WTC11 (cell line): ENCODE measurements at regions not wholly inside any gene's neighbourhood (a gene's known extent, or its start where the extent isn't known, plus 50 kb on each side); places are given as distances from the start of the nearest gene placed in this dataset.

ENCODE experiments used
- NR2C2 ChIP-seq: sonication (generic); formaldehyde crosslinking; IDR thresholded peaks from 2 replicates; pipeline ENCODE4 v1.8.0; 2022; ENCODE audit warnings: mild to moderate bottlenecking, missing genetic modification reagents
- NR3C1 ChIP-seq: sonication (generic); formaldehyde crosslinking; conservative IDR thresholded peaks from 2 replicates; pipeline ENCODE4 v1.8.1; 2023; ENCODE audit warnings: low read depth, mild to moderate bottlenecking, missing genetic modification reagents
- ZNF121 ChIP-seq: sonication (generic); formaldehyde crosslinking; IDR thresholded peaks from 2 replicates; pipeline ENCODE4 v1.8.0; 2023; ENCODE audit warnings: missing genetic modification reagents
- TF ChIP-seq, protein P1 (sequence below): sonication (generic); formaldehyde crosslinking; IDR thresholded peaks from 2 replicates; pipeline ENCODE4 v1.8.0; 2022; ENCODE audit warnings: mild to moderate bottlenecking, missing genetic modification reagents
- TF ChIP-seq, protein P2 (sequence below): sonication (generic); formaldehyde crosslinking; IDR thresholded peaks from 2 replicates; pipeline ENCODE4 v1.8.0; 2022; ENCODE audit warnings: missing genetic modification reagents
- TF ChIP-seq, protein P3 (sequence below): sonication (generic); formaldehyde crosslinking; IDR thresholded peaks from 2 replicates; pipeline ENCODE4 v1.8.0; 2023; ENCODE audit warnings: mild to moderate bottlenecking, missing genetic modification reagents
- TF ChIP-seq, protein P4 (sequence below): fragments of 200-600 bp; IDR thresholded peaks from 2 replicates; pipeline ENCODE4 v1.8.0; 2022; ENCODE audit warnings: antibody characterized with exemption
- TF ChIP-seq, protein P5 (sequence below): sonication (generic); formaldehyde crosslinking; conservative IDR thresholded peaks from 2 replicates; pipeline ENCODE4 v1.8.1; 2022; ENCODE audit warnings: mild to moderate bottlenecking, missing genetic modification reagents
- TF ChIP-seq, protein P6 (sequence below): sonication (generic); formaldehyde crosslinking; IDR thresholded peaks from 2 replicates; pipeline ENCODE4 v1.8.0; 2022; ENCODE audit warnings: mild to moderate bottlenecking, missing genetic modification reagents
- TF ChIP-seq, protein P7 (sequence below): sonication (generic); formaldehyde crosslinking; IDR thresholded peaks from 2 replicates; pipeline ENCODE4 v1.8.1; 2023; ENCODE audit warnings: mild to moderate bottlenecking, missing genetic modification reagents, borderline replicate concordance

DNA sequence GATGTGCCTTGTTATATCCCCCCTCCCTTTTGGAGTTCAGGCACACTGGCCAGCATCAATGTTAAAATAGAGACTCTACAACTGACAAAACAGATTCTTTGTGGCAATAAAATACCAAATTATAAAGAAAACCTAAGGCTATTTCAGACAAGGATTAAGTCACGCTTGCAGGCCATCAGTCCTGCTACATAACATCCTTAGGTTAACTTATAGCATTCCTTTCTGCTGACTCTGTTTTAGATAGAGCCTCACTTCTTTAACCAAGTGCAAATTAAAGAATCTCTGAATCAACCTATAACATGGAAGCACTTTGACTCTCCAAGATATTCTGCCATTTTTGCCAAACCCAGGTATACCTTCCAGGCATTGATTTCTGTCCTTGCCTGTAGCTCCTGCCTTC is 784.6 kb downstream of the RNF144A start:
- TF ChIP-seq NR2C2 (no peak), ZNF121 (CRISPR knock-in tag) (no peak), NR3C1 (CRISPR knock-in tag) (no peak)
- TF ChIP-seq, protein P1, sequence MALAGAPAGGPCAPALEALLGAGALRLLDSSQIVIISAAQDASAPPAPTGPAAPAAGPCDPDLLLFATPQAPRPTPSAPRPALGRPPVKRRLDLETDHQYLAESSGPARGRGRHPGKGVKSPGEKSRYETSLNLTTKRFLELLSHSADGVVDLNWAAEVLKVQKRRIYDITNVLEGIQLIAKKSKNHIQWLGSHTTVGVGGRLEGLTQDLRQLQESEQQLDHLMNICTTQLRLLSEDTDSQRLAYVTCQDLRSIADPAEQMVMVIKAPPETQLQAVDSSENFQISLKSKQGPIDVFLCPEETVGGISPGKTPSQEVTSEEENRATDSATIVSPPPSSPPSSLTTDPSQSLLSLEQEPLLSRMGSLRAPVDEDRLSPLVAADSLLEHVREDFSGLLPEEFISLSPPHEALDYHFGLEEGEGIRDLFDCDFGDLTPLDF (CRISPR knock-in tag), result no peak
- TF ChIP-seq, protein P2, sequence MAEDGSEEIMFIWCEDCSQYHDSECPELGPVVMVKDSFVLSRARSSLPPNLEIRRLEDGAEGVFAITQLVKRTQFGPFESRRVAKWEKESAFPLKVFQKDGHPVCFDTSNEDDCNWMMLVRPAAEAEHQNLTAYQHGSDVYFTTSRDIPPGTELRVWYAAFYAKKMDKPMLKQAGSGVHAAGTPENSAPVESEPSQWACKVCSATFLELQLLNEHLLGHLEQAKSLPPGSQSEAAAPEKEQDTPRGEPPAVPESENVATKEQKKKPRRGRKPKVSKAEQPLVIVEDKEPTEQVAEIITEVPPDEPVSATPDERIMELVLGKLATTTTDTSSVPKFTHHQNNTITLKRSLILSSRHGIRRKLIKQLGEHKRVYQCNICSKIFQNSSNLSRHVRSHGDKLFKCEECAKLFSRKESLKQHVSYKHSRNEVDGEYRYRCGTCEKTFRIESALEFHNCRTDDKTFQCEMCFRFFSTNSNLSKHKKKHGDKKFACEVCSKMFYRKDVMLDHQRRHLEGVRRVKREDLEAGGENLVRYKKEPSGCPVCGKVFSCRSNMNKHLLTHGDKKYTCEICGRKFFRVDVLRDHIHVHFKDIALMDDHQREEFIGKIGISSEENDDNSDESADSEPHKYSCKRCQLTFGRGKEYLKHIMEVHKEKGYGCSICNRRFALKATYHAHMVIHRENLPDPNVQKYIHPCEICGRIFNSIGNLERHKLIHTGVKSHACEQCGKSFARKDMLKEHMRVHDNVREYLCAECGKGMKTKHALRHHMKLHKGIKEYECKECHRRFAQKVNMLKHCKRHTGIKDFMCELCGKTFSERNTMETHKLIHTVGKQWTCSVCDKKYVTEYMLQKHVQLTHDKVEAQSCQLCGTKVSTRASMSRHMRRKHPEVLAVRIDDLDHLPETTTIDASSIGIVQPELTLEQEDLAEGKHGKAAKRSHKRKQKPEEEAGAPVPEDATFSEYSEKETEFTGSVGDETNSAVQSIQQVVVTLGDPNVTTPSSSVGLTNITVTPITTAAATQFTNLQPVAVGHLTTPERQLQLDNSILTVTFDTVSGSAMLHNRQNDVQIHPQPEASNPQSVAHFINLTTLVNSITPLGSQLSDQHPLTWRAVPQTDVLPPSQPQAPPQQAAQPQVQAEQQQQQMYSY, result no peak
- TF ChIP-seq, protein P3, sequence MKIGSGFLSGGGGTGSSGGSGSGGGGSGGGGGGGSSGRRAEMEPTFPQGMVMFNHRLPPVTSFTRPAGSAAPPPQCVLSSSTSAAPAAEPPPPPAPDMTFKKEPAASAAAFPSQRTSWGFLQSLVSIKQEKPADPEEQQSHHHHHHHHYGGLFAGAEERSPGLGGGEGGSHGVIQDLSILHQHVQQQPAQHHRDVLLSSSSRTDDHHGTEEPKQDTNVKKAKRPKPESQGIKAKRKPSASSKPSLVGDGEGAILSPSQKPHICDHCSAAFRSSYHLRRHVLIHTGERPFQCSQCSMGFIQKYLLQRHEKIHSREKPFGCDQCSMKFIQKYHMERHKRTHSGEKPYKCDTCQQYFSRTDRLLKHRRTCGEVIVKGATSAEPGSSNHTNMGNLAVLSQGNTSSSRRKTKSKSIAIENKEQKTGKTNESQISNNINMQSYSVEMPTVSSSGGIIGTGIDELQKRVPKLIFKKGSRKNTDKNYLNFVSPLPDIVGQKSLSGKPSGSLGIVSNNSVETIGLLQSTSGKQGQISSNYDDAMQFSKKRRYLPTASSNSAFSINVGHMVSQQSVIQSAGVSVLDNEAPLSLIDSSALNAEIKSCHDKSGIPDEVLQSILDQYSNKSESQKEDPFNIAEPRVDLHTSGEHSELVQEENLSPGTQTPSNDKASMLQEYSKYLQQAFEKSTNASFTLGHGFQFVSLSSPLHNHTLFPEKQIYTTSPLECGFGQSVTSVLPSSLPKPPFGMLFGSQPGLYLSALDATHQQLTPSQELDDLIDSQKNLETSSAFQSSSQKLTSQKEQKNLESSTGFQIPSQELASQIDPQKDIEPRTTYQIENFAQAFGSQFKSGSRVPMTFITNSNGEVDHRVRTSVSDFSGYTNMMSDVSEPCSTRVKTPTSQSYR (CRISPR knock-in tag), result no peak
- TF ChIP-seq, protein P4, sequence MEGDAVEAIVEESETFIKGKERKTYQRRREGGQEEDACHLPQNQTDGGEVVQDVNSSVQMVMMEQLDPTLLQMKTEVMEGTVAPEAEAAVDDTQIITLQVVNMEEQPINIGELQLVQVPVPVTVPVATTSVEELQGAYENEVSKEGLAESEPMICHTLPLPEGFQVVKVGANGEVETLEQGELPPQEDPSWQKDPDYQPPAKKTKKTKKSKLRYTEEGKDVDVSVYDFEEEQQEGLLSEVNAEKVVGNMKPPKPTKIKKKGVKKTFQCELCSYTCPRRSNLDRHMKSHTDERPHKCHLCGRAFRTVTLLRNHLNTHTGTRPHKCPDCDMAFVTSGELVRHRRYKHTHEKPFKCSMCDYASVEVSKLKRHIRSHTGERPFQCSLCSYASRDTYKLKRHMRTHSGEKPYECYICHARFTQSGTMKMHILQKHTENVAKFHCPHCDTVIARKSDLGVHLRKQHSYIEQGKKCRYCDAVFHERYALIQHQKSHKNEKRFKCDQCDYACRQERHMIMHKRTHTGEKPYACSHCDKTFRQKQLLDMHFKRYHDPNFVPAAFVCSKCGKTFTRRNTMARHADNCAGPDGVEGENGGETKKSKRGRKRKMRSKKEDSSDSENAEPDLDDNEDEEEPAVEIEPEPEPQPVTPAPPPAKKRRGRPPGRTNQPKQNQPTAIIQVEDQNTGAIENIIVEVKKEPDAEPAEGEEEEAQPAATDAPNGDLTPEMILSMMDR, result no peak
- TF ChIP-seq, protein P5, sequence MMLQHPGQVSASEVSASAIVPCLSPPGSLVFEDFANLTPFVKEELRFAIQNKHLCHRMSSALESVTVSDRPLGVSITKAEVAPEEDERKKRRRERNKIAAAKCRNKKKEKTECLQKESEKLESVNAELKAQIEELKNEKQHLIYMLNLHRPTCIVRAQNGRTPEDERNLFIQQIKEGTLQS, result no peak
- TF ChIP-seq, protein P6, sequence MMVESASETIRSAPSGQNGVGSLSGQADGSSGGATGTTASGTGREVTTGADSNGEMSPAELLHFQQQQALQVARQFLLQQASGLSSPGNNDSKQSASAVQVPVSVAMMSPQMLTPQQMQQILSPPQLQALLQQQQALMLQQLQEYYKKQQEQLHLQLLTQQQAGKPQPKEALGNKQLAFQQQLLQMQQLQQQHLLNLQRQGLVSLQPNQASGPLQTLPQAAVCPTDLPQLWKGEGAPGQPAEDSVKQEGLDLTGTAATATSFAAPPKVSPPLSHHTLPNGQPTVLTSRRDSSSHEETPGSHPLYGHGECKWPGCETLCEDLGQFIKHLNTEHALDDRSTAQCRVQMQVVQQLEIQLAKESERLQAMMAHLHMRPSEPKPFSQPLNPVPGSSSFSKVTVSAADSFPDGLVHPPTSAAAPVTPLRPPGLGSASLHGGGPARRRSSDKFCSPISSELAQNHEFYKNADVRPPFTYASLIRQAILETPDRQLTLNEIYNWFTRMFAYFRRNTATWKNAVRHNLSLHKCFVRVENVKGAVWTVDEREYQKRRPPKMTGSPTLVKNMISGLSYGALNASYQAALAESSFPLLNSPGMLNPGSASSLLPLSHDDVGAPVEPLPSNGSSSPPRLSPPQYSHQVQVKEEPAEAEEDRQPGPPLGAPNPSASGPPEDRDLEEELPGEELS (CRISPR knock-in tag), result no peak
- TF ChIP-seq, protein P7, sequence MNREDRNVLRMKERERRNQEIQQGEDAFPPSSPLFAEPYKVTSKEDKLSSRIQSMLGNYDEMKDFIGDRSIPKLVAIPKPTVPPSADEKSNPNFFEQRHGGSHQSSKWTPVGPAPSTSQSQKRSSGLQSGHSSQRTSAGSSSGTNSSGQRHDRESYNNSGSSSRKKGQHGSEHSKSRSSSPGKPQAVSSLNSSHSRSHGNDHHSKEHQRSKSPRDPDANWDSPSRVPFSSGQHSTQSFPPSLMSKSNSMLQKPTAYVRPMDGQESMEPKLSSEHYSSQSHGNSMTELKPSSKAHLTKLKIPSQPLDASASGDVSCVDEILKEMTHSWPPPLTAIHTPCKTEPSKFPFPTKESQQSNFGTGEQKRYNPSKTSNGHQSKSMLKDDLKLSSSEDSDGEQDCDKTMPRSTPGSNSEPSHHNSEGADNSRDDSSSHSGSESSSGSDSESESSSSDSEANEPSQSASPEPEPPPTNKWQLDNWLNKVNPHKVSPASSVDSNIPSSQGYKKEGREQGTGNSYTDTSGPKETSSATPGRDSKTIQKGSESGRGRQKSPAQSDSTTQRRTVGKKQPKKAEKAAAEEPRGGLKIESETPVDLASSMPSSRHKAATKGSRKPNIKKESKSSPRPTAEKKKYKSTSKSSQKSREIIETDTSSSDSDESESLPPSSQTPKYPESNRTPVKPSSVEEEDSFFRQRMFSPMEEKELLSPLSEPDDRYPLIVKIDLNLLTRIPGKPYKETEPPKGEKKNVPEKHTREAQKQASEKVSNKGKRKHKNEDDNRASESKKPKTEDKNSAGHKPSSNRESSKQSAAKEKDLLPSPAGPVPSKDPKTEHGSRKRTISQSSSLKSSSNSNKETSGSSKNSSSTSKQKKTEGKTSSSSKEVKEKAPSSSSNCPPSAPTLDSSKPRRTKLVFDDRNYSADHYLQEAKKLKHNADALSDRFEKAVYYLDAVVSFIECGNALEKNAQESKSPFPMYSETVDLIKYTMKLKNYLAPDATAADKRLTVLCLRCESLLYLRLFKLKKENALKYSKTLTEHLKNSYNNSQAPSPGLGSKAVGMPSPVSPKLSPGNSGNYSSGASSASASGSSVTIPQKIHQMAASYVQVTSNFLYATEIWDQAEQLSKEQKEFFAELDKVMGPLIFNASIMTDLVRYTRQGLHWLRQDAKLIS (CRISPR knock-in tag), result no peak
